VCaP (cell line): ENCODE measurements at regions not wholly inside any gene's neighbourhood (a gene's known extent, or its start where the extent isn't known, plus 50 kb on each side); places are given as distances from the start of the nearest gene placed in this dataset.
A peak's percentile ranks its signal among the peaks of the same experiment; 100 is the strongest.

Source experiments
- H3K27ac ChIP-seq: fragments of 450-650 bp; 2 replicates; pipeline ENCODE4 v1.5.1; 2017
- TF ChIP-seq, protein P1 (sequence below): fragments of 450-650 bp; conservative IDR thresholded peaks from 2 replicates; pipeline ENCODE4 v1.5.1; 2017; ENCODE audit warnings: mild to moderate bottlenecking, moderate library complexity

DNA sequence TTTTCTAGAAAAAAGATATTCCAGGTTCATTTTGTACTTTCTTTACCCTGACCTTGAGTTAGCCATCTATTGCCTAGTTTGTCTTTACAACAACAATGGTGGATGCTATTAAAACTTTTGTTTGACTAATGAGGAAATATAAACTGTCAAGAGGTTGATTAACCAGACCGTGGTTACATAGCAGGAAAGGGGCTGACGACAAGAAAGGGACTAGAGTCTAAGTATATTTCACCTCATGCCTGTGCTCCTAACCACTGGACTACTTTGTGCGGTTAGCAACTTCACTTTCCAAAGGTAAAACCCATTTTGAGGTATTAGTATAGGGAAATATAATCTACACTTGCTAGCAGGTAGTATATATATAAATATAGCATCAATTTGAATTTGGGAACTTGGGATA, 327.1 kb downstream of the SATB1 start:
- H3K27ac ChIP-seq = peak overlapping the region; percentile 82
- TF ChIP-seq, protein P1, sequence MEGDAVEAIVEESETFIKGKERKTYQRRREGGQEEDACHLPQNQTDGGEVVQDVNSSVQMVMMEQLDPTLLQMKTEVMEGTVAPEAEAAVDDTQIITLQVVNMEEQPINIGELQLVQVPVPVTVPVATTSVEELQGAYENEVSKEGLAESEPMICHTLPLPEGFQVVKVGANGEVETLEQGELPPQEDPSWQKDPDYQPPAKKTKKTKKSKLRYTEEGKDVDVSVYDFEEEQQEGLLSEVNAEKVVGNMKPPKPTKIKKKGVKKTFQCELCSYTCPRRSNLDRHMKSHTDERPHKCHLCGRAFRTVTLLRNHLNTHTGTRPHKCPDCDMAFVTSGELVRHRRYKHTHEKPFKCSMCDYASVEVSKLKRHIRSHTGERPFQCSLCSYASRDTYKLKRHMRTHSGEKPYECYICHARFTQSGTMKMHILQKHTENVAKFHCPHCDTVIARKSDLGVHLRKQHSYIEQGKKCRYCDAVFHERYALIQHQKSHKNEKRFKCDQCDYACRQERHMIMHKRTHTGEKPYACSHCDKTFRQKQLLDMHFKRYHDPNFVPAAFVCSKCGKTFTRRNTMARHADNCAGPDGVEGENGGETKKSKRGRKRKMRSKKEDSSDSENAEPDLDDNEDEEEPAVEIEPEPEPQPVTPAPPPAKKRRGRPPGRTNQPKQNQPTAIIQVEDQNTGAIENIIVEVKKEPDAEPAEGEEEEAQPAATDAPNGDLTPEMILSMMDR = no peak

DNA sequence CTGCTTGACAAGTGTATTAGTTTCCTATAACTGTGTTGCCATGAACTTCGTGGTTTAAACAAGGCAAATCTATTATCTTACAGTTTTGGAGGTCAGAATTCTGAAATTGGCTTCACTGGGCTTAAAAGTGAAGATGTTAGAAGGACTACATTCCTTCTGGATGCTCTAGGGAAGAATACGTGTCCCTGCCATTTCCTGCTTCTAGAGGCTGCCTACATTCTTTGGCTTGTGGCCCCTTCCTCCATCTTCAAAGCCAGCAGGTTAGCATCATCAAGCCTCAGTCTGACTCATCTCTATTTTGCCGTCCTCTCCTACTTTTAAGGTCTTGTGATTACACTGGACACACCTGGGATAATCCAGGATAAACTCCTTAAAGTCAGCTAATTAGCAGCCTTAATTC, 327.7 kb downstream of the SATB1 start:
- peak overlapping the region; percentile 82 for H3K27ac ChIP-seq

DNA sequence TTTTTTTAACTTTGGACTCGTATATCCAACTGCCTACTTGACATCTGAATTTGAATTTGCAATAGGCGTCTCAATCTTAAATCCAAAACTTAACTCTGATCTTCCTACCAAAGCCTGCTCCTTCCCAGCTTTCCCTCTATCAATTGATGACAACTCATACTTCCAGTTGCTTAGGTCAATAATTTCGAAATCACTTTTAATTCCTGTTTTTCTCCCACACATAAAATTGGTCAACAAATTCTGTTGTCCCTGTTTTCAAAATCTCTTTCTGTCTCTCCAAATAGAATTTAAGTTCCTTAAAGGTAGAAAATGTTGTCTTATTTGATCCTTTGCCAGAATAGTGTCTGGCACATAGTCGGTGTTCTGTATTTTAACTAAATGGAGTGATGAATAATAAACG, 332.4 kb downstream of the SATB1 start:
- TF ChIP-seq, protein P1 = no peak

More for the DNA sequence above, 327.7 kb downstream of the SATB1 start:
- TF ChIP-seq, protein P1 = no peak

DNA sequence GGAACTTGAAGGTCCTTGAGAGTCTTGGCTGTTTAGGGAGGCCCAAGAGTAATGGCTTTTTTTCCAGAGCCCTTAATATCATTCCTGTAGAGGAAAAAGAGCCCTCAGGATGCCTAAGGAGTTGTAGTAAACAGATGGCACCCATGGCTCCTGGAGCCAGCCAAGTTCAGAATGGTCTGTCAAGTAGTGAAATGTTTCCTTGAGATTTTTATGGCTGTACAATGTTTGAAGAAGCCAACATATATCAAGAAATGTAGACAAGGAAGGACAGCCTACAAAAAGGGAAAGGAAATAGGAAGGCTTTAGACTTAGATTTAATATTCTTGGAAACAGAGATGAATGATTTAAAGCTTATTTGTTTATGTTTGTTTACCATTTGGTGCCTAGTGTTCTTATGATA, 334.8 kb downstream of the SATB1 start:
- H3K27ac ChIP-seq = peak overlapping the region; percentile 14; the same call in 1 of the 2 replicates
- TF ChIP-seq, protein P1 = no peak

More for the DNA sequence above, 332.4 kb downstream of the SATB1 start:
- no peak overlapping the region for H3K27ac ChIP-seq

DNA sequence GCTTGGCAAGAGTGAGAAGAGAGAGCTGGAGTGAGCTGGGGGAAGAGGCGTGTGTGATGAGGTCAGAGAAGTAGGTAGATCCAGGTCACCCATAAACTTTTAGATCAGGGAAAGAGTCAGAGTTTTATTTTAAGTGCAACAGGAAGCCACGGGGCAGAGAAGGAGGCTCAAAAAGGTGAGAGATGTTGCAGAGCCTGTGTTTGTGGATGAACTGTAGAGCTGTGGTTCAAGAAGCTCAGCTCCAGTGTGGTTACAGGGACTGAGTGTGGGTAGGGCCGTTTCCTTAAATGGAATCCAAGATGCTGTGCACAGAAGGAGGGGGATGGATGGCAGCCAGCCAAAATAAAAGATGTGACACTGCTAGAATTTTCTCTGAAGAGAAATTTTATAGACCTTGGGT, 337.2 kb downstream of the SATB1 start:
- no peak overlapping the region for H3K27ac ChIP-seq
- TF ChIP-seq, protein P1 = no peak

DNA sequence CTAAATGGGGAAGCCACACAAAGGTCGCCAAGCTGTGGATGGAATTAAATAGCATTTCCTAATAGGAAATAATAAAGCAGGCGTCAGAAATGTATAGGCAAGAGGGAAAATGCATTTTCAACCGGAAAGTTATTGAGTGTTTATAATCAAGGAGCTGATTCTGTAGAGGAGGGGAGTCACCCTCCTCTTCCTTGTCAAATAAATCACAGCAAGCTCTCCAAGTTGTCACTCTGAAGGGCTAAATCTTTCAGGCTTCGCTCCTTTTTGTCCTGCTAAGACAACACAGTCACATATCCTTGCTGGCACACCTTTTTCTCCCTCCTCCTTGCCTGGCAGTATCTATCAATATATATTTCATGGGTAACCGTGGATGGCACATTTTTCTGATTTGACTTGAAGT, 338.4 kb downstream of the SATB1 start:
- TF ChIP-seq, protein P1 = no peak

DNA sequence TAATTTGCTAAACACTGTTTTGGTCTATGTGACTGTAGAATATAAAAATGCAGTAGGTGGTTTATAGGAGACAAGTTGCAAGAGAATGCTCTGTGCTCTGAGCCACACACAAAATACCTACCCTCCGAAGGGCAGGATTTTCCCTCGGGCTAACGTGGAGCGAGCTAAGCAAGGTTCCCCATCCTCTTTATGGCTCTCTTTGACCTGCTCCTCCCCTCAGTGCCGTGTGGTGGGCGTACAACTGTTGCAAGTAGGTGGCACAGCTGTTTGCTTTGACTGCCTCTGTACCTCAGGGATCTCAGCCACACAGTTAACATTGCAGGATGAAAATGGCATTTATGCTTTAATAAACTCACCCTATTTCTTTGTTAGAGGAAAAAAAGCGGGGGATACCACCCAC, 339.1 kb downstream of the SATB1 start:
- TF ChIP-seq, protein P1 = no peak

More for the DNA sequence above, 338.4 kb downstream of the SATB1 start:
- no peak overlapping the region for H3K27ac ChIP-seq

More for the DNA sequence above, 339.1 kb downstream of the SATB1 start:
- no peak overlapping the region for H3K27ac ChIP-seq
